Ovary (tissue), 7 donors: ENCODE measurements at regions not wholly inside any gene's neighbourhood (a gene's known extent, or its start where the extent isn't known, plus 50 kb on each side); places are given as distances from the start of the nearest gene placed in this dataset.

Experiments used
- DNase-seq, 5 donors: peaks; one replicate each; pipeline ENCODE4 v3.0.0-alpha.2; 2019 to 2020
- H3K27ac ChIP-seq, 2 donors: fragments of 200-600 bp; one replicate each; pipeline versions ENCODE4 v1.5.1 to v1.8.0; 2019 to 2022
- H3K27me3 ChIP-seq: fragments of 200-600 bp; one replicate; pipeline ENCODE4 v1.8.0; 2022
- H3K36me3 ChIP-seq: fragments of 200-600 bp; sonication (generic); one replicate; pipeline ENCODE4 v1.5.1; 2019
- H3K4me1 ChIP-seq: one replicate; pipeline ENCODE4 v1.8.1; 2013; ENCODE audit warnings: mild to moderate bottlenecking, moderate library complexity; ENCODE audit not compliant: insufficient read depth
- H3K4me3 ChIP-seq: fragments of 200-600 bp; sonication (generic); one replicate; pipeline ENCODE4 v1.5.1; 2017
- H3K9me3 ChIP-seq, 2 donors: fragments of 200-600 bp in 1 of 2; sonication (generic) in 1 of 2; one replicate each; pipeline versions ENCODE4 v1.5.1 to v1.8.1; 2013 to 2019; ENCODE audit warnings: mild to moderate bottlenecking in 1 of 2, moderate library complexity in 1 of 2
- EP300 ChIP-seq: sonication (generic); formaldehyde crosslinking; IDR thresholded peaks from one replicate; pipeline ENCODE4 v1.6.1; 2017; ENCODE audit warnings: antibody characterized with exemption
- POLR2A ChIP-seq: fragments of 450-650 bp; IDR thresholded peaks from one replicate; pipeline ENCODE4 v1.6.1; 2017; ENCODE audit warnings: antibody characterized with exemption, mild to moderate bottlenecking, moderate library complexity
- WGBS, 3 donors: extraction: QIAGEN DNeasy Blood & Tissue Kit in 1 of 3; methylation state at CpG; one replicate each; pipeline versions ENCODE4 v1.1.5 to v1.1.7; 2013 to 2017; 5-methylcytosine and 5-hydroxymethylcytosine counted together
- intact Hi-C, 4 donors: fragments of 100-400 bp; cut with DNase I; formaldehyde crosslinking; loops; one replicate each; pipeline versions ENCODE4 v1.11.0 to v1.15.1; 2022 to 2023
- TF ChIP-seq, protein P1 (sequence below), 3 donors: fragments of 450-650 bp in 2 of 3; fragments of 200-600 bp in 1 of 3; IDR thresholded peaks; one replicate each; pipeline versions ENCODE4 v1.5.1 to v1.8.0; 2016 to 2022; ENCODE audit warnings: antibody characterized with exemption in 3 of 3, mild to moderate bottlenecking in 1 of 3
- donor health status: DM: no; HTN: no; CAD: no; lungs with moderate emphysema.
- donor health status: DM: no; HTN: no; CAD: no.
- donor health status: Bipolar disorder and iron deficiency.
- donor health status: DM: no; HTN: no; CAD: no.
- donor health status: DM: yes; HTN: yes; CAD: no.

GRCh38 chr6:145540741-145541140 is 194.6 kb downstream of the EPM2A start:
- no peak overlapping the region for H3K4me3 ChIP-seq
- no peak for TF ChIP-seq POLR2A
- TF ChIP-seq, protein P1, sequence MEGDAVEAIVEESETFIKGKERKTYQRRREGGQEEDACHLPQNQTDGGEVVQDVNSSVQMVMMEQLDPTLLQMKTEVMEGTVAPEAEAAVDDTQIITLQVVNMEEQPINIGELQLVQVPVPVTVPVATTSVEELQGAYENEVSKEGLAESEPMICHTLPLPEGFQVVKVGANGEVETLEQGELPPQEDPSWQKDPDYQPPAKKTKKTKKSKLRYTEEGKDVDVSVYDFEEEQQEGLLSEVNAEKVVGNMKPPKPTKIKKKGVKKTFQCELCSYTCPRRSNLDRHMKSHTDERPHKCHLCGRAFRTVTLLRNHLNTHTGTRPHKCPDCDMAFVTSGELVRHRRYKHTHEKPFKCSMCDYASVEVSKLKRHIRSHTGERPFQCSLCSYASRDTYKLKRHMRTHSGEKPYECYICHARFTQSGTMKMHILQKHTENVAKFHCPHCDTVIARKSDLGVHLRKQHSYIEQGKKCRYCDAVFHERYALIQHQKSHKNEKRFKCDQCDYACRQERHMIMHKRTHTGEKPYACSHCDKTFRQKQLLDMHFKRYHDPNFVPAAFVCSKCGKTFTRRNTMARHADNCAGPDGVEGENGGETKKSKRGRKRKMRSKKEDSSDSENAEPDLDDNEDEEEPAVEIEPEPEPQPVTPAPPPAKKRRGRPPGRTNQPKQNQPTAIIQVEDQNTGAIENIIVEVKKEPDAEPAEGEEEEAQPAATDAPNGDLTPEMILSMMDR (IDR thresholded peaks at IDR 0.05): no peak
- no peak for TF ChIP-seq EP300

GRCh38 chr6:145544041-145544440 is 191.3 kb downstream of the EPM2A start:
- intact Hi-C loops: no loop called here
- 43 to 50% (median 44%) methylated on average over 1 of the region's 1 CpG for WGBS, 3 donors
- H3K4me1 ChIP-seq: no peaks in the 10 kb centered on the region
- H3K27me3 ChIP-seq: no peaks in the 10 kb centered on the region
- no peaks in the 10 kb centered on the region for H3K9me3 ChIP-seq
- no peak overlapping the region for H3K27ac ChIP-seq
- TF ChIP-seq, protein P1 (IDR thresholded peaks at IDR 0.05): no peak
- TF ChIP-seq POLR2A (no peak), EP300 (no peak)
- no peaks in the 10 kb centered on the region for H3K36me3 ChIP-seq
- DNase-seq: no peak
- H3K4me3 ChIP-seq: no peak overlapping the region

More at GRCh38 chr6:145540741-145541140, 194.6 kb downstream of the EPM2A start:
- intact Hi-C loops: no loop called here
- 95 to 100% (median 96%) methylated on average over 2 of the region's 2 CpGs for WGBS, 3 donors
- no peaks in the 10 kb centered on the region for H3K36me3 ChIP-seq
- no peaks in the 10 kb centered on the region for H3K9me3 ChIP-seq
- H3K27ac ChIP-seq: no peak overlapping the region
- no peak for DNase-seq
- H3K27me3 ChIP-seq: no peaks in the 10 kb centered on the region
- H3K4me1 ChIP-seq: no peaks in the 10 kb centered on the region

DNA sequence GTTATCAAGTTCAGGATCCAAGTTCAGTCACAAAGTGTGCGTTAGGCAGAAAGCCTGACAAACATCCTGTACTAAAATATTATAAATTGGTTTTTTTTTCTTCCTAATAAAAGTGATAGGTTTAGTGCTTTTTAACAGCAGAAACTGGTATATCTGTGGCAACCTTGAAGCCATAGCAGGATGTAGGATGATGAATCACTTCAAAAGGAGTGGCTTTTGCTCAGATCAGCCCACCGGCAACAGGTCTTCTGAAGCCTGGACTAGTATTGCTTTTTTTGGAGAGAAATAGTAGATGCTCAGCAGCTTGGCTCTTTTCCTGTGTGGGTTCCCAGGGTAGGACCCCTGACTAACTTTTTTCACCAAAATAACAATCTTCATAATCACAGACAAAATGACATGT is 190.8 kb downstream of the EPM2A start:
- Histone ChIP-seq H3K9me3 (no peaks in the 10 kb centered on the region), H3K36me3 (no peaks in the 10 kb centered on the region), H3K27ac (no peak overlapping the region), H3K4me1 (no peaks in the 10 kb centered on the region), H3K4me3 (no peak overlapping the region), H3K27me3 (no peaks in the 10 kb centered on the region)
- 32 to 39% (median 39%) methylated on average over 2 of the region's 2 CpGs for WGBS, 3 donors
- no peak for DNase-seq
- intact Hi-C loops: no loop called here
- TF ChIP-seq POLR2A (no peak), EP300 (no peak)
- TF ChIP-seq, protein P1 (IDR thresholded peaks at IDR 0.05): no peak

DNA sequence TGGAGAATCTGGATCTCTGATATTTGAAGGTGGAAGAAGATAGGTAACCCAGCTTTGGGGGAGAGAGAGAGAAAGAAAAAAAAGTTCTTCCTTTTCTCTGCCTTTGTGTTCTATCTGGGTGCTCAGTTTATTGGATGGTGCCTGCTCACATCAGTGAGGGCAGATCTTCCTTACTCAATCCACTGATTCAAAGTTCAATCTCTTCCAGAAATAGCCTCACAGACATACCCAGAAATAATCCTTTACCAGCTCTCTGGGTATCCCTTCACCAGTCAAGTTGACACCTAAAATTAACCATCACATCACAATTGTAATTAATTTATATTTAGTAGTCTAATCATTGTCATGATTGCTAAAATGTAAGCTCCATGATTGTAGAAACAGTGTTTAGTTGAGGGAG is 189.1 kb downstream of the EPM2A start:
- intact Hi-C loops: no loop called here
- TF ChIP-seq, protein P1 (IDR thresholded peaks at IDR 0.05): no peak
- TF ChIP-seq POLR2A (no peak), EP300 (no peak)

More for the DNA sequence above, 189.1 kb downstream of the EPM2A start:
- H3K27ac ChIP-seq: no peak overlapping the region
- no peaks in the 10 kb centered on the region for H3K4me1 ChIP-seq
- no peaks in the 10 kb centered on the region for H3K27me3 ChIP-seq
- H3K9me3 ChIP-seq: no peaks in the 10 kb centered on the region
- no peak overlapping the region for H3K4me3 ChIP-seq
- no peaks in the 10 kb centered on the region for H3K36me3 ChIP-seq
- DNase-seq: no peak
